Ascending aorta (tissue), 2 donors: ENCODE measurements at regions not wholly inside any gene's neighbourhood (a gene's known extent, or its start where the extent isn't known, plus 50 kb on each side); places are given as distances from the start of the nearest gene placed in this dataset.

Experiments
- DNase-seq, 2 donors: peaks; one replicate each; pipeline ENCODE4 v3.0.0-alpha.2; 2019; ENCODE audit warnings: low spot score in 2 of 2
- H3K27ac ChIP-seq, 2 donors: fragments of 200-600 bp; sonication (generic); one replicate each; pipeline ENCODE4 v1.5.1; 2016 to 2017; ENCODE audit warnings: mild to moderate bottlenecking in 1 of 2
- H3K27me3 ChIP-seq: fragments of 200-600 bp; sonication (generic); one replicate; pipeline ENCODE4 v1.5.1; 2017
- H3K36me3 ChIP-seq, 2 donors: fragments of 200-600 bp; sonication (generic); one replicate each; pipeline ENCODE4 v1.5.1; 2016
- H3K4me1 ChIP-seq, 2 donors: fragments of 200-600 bp; sonication (generic); one replicate each; pipeline ENCODE4 v1.5.1; 2016 to 2017; ENCODE audit warnings: mild to moderate bottlenecking in 1 of 2
- H3K4me3 ChIP-seq, 2 donors: fragments of 200-600 bp; sonication (generic); one replicate each; pipeline ENCODE4 v1.5.1; 2016 to 2017; ENCODE audit warnings: mild to moderate bottlenecking in 1 of 2
- H3K9me3 ChIP-seq, 2 donors: fragments of 200-600 bp; sonication (generic); one replicate each; pipeline ENCODE4 v1.5.1; 2016
- CTCF ChIP-seq, 3 experiments: fragments of 200-600 bp in 2 of 3; fragments of 450-650 bp in 1 of 3; sonication (generic) in 2 of 3; IDR thresholded peaks; one replicate each; pipeline ENCODE4 v1.5.1; 2016 to 2019; ENCODE audit warnings: antibody characterized with exemption in 3 of 3, mild to moderate bottlenecking in 1 of 3, moderate library complexity in 1 of 3
- intact Hi-C: fragments of 100-400 bp; cut with DNase I; formaldehyde crosslinking; loops from one replicate; pipeline ENCODE4 v1.15.1; 2023

GRCh38 chr18:22543769-22544168, 126.1 kb upstream of the CTAGE1 start:
- no peak for TF ChIP-seq CTCF (IDR thresholded peaks at IDR 0.05)
- Histone ChIP-seq H3K27ac (peak overlapping the region; percentile 38 to 62), H3K27me3 (no peaks in the 10 kb centered on the region), H3K4me3 (no peak overlapping the region), H3K4me1 (peaks cover 11 to 50% of the 10 kb centered on the region in 2 donors), H3K9me3 (no peaks in the 10 kb centered on the region), H3K36me3 (no peaks in the 10 kb centered on the region)
- intact Hi-C loops: loop anchor here (5.0 kb wide), 1 partner anchor 56 kb away; no protein-coding TSS in a partner anchor
- no peak for DNase-seq

GRCh38 chr18:22544626-22545025, 126.9 kb upstream of the CTAGE1 start:
- Histone ChIP-seq H3K9me3 (no peaks in the 10 kb centered on the region), H3K4me3 (no peak overlapping the region), H3K27ac (peak overlapping the region; percentile 38 to 62), H3K36me3 (no peaks in the 10 kb centered on the region), H3K27me3 (no peaks in the 10 kb centered on the region), H3K4me1 (peaks cover 11 to 47% of the 10 kb centered on the region in 2 donors)
- no peak for DNase-seq
- intact Hi-C loops: loop anchor here (5.0 kb wide), 1 partner anchor 57 kb away; no protein-coding TSS in a partner anchor
- TF ChIP-seq CTCF (IDR thresholded peaks at IDR 0.05): no peak

- Histone ChIP-seq H3K4me1 (peaks cover 11 to 45% of the 10 kb centered on the region in 2 donors), H3K27ac (no peak overlapping the region), H3K4me3 (no peak overlapping the region), H3K36me3 (no peaks in the 10 kb centered on the region), H3K9me3 (no peaks in the 10 kb centered on the region), H3K27me3 (no peaks in the 10 kb centered on the region)
- intact Hi-C loops: no loop called here
- no peak for TF ChIP-seq CTCF (IDR thresholded peaks at IDR 0.05)
- DNase-seq: no peak
Measured at GRCh38 chr18:22545066-22545760, 127.5 kb upstream of the CTAGE1 start.

GRCh38 chr18:22546905-22547570, 129.3 kb upstream of the CTAGE1 start:
- TF ChIP-seq CTCF (IDR thresholded peaks at IDR 0.05): no peak
- peak overlapping the region in 1 of 2 donors; percentile 41 for H3K27ac ChIP-seq

GRCh38 chr18:22547807-22548561, 130.3 kb upstream of the CTAGE1 start:
- intact Hi-C loops: no loop called here
- Histone ChIP-seq H3K4me3 (no peak overlapping the region), H3K27me3 (no peaks in the 10 kb centered on the region), H3K36me3 (no peaks in the 10 kb centered on the region), H3K9me3 (no peaks in the 10 kb centered on the region), H3K27ac (no peak overlapping the region), H3K4me1 (peaks cover 4 to 42% of the 10 kb centered on the region in 2 donors)
- TF ChIP-seq CTCF (IDR thresholded peaks at IDR 0.05): no peak
- no peak for DNase-seq

More at GRCh38 chr18:22546905-22547570, 129.3 kb upstream of the CTAGE1 start:
- DNase-seq: no peak
- intact Hi-C loops: no loop called here
- Histone ChIP-seq H3K4me1 (peaks cover 11 to 42% of the 10 kb centered on the region in 2 donors), H3K4me3 (no peak overlapping the region), H3K9me3 (no peaks in the 10 kb centered on the region), H3K36me3 (no peaks in the 10 kb centered on the region), H3K27me3 (no peaks in the 10 kb centered on the region)
